COLO668 (cell line): ENCODE measurements at regions not wholly inside any gene's neighbourhood (a gene's known extent, or its start where the extent isn't known, plus 50 kb on each side); places are given as distances from the start of the nearest gene placed in this dataset.

Experiments used
- DNase-seq: peaks from one replicate; lab custom pipeline; 2025; ENCODE audit not compliant: unreplicated experiment; lab: John Stamatoyannopoulos, UW

DNA sequence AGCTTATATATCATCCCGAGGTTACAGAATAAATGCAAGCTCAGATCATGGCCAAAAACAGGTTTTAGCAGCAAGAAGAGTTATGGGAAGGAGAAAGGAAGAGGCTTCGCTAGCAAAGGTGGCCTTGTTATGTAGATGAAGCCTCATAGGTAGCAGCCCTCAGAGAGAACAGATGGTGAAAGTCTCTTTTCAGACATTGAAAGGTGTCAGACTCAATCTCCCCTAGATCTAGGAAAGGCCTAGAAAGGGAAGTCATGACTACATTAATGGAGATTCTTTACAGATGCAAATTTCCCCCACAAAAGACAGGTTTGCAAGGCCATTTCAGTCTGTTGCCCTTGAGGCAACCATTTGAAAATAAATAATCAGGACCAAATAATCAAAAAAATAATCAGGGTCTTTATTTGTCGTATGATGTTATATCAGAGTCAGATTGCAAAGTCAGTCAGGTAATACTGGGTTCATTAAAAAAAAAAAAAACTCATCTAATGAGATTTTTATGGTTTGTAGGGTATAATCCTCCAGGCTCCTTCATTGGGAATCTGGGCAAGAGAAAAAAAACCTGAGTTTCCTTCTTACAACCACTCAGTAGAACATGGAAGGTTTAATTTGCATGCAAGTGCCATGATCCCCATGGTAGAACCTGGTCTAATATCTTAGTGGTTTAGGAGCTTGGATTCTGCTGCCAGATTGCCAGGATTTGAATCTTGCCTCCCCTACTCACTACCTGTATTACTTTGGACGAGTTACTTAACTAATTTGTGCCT is 50.8 kb upstream of the HTR2A start:
- DNase-seq = no peak
